CD4-positive, alpha-beta T cell treated with Interleukin-17A for 4 hours (primary cell): ENCODE measurements at regions not wholly inside any gene's neighbourhood (a gene's known extent, or its start where the extent isn't known, plus 50 kb on each side); places are given as distances from the start of the nearest gene placed in this dataset.
"Not testable (repeated sequence)": the region's sequence is repeated elsewhere in the genome, so short reads cannot be mapped to it uniquely, and the experiment has no call there.

ENCODE experiments used
- DNase-seq: peaks from one replicate; pipeline ENCODE4 v3.0.0-alpha.2; 2020; ENCODE audit warnings: mixed read lengths

DNA sequence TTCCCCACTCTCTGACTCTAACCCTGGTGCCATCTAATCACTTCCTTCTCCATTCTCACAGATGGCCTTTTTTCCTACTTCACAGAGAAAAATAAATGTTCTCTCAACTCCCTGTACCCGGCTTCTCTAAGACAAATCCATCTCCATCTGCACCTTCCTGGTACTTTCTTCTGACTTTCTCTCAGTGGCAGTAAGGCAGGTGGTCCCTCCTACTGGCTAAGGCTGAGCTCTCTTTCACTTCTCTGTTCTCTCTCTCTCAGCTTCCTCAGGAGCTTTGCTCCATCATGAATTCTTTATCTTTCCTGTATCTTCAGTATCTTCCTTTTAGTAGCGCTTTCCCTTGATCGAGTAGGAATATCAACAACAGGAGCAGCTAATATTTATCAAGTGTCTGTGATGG lies 421.6 kb downstream of the TMEM135 start:
- DNase-seq = no peak

DNA sequence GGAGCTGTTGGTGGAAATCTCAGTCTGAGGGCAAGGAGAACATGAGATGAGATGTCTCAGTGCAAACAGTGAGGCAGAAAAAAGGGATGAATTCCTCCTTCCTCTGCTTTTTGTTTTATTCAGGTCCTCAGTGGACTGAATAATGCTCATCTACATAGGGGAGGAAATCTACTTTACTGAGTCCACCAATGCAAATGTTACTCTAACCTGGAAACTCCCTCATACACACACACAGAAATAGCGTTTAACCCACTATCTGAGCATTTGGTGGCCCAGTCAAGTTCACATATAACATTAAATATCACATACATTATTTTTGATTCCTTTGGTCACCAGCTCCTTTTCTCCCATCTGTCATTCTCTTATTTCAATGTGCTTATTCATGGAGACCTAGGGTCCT lies 418.8 kb downstream of the TMEM135 start:
- no peak for DNase-seq

DNA sequence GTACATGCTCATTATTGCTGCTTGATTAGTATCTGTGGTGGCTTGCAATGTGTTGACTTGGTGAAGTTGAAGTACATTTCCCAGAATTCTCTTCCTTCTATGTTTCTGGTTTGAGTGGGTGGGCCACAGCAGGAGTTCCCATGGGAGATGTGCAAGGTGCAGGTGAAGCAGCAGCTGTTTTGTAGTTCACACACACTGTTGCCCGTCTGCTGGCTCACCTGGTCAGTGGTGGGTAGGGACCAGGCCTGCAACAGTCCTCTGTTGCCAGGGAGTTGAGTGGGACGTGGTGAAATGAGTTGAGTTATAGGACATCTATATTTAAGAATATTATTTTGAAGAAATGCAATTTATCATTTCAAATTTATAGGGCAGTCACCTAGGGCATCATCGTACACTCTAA lies 417.4 kb downstream of the TMEM135 start:
- DNase-seq = no peak

- no peak for DNase-seq
These were observed 416.5 kb downstream of the TMEM135 start for GRCh38 chr11:87454241-87454640.

DNA sequence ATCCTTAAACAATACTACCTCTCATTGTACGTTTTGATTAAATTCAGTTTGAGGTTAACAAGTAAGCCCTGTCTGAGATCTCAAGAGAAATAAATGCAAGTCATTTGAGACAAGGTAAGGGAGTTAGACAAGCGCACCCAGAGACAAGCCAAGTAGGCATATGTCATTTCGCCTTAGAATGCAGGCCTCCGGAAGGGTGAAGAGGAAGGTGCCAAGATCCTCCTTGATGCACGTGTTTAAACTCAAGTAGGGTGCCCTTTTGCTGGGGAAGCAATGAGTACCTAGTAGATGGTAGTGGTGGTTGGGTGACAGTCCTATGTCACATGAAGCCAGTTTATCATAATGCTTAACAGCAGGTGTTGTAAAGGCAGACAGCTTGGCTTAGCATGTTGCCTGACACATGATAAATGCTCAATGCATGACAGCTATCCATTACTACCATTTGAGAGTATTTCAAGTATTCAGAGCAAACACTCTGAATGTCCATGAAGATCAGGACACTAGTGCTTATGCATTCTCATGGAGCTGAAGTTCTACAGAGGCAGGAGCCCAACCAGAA lies 415.9 kb downstream of the TMEM135 start:
- DNase-seq = no peak

GRCh38 chr11:87452025-87452424 lies 414.3 kb downstream of the TMEM135 start:
- DNase-seq = not testable (repeated sequence)

DNA sequence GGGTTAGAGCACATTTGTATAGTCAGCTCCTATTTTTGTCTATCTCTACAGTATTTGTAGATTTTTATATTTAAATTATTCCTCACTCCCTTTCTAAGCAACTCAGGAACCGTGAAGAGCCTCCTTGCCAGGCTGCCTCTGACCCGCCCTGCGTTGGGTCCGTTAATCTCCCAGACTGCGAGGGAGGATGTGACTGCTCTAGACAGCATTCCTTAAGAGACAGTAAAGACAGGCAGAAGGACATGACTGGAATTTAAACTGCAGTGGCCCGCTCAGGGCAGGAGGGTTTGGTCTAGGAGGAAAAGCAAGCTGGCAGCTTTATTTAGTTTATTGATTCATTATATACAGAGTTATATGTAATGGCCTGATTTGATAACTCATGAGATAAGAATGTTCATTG lies 413.7 kb downstream of the TMEM135 start:
- DNase-seq = no peak

DNA sequence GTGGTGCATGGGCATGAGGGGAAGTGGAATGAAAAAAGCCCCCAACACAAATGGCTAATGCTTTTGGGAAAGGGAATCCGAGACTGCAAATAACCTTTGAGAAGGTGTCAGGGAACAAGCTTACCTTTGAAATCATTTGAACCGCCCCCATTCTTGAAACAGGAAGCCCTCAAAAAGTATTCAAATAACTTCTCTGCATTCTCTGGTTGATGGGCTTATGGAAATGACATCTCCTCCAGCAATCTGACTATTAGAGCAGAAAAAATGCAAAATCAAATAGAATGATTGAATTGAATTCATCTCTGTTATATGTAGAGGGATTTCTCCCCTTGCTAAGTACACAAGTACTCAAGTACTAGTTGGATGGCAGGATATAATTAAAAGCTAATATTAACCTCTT lies 409.9 kb downstream of the TMEM135 start:
- no peak for DNase-seq

DNA sequence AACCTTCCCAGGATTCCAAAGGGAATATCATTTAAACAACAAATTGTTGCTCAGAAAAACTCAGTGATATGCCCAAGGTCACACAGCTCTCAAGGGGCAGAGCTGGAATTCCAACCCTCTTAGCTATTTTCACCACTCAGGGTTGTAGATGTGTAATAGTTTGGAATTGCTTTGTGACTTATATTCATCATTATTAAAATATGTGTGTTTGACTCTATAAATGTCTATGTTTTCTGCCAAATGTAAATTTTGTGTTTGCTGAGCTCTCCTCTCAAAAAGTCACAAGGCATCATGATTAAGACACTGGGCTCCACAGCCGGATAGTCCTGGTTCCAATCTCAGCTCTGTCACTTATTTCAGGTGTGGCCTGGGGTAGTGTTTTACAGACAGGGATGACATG lies 407.3 kb downstream of the TMEM135 start:
- no peak for DNase-seq

DNA sequence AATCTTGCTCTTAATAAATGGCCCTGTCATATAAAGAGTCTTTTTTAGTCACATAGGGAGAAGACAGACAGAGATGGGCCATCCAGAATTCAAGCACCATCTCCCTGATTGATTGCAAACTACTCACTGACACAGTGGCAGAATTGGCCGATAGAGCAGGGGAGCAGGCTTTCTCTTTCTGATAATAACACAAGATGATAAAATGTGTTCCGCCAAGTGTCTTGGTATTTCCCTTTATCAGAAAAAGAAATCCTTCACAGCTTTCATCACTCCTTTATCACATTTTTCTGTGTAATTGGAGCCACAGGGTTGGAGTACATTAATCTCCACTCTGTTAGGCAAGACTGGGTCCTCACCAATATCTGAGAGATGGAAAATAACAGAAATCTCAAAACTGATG lies 406.0 kb downstream of the TMEM135 start:
- no peak for DNase-seq

GRCh38 chr11:87440076-87440770 lies 402.5 kb downstream of the TMEM135 start:
- DNase-seq = no peak

GRCh38 chr11:87438416-87438815 lies 400.7 kb downstream of the TMEM135 start:
- no peak for DNase-seq

DNA sequence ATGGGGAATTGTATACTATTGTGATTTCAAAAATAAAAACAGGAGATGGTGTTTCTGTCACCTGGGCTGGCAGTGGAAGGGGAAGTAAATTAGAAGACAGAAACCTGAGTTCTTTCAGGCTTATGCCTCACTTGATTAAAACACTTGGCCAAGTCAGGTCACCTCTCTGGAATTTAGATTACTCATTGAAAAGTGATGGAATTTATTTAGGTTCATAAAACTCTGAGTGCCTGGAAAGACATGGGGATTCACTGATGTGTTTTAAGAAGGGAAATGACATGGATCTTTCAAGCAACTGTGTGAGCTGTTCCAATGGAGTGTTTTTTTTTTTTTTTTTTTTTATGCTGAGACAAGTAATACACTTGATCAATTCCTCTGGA lies 400.1 kb downstream of the TMEM135 start:
- DNase-seq = no peak

DNA sequence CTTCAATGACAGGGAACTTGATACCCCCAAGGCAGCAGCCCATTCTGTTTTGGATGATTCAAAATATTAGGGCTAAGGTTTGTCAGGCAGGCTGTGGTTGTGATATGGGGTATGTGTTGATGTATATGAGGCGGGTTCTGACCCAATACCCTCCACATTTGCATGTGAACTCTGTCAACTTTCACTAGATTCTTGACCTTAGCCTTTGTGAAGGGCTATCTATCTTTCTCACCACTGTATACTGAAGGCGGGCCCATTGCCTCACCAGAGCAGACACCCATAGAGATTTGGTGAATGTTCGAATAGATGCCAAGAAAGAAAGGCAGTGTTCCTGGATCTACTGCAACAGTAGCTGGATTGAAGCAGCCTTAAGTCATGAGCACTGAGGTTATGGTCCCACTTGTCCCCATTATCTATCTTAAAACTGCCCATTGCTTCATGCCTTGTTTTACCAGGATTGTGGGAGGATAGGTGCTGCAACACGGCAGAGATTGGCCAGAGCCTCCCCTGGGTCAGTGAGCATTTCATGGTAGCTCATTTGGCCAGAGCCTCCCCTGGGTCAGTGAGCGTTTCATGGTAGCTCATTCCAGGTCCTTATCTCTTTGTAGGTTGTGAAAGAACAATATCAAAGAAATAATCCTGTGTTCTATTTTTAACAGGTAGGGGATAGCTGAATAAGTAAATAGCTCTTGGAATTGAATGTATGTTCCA lies 399.6 kb downstream of the TMEM135 start:
- DNase-seq = no peak

DNA sequence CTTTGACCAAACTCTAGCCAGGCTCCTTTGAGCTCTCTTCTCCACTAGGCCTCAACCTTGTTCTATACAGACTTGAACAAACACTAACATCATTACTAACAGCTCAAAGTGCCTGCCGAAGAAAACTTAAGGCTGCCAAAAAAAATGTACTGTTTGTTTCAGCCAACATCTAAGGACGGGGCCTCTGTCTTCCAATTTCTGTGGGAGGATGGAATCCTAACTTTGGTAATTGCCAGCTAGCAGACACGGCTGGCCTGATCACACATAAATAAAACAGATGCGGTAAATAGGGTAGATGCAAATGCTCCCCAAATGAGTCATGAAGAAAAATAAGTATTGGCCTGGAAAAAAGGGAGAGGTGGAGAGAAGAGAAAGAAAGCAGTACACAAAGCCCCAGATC lies 394.3 kb downstream of the TMEM135 start:
- no peak for DNase-seq

- no peak for DNase-seq
These were observed 393.7 kb downstream of the TMEM135 start for GRCh38 chr11:87431392-87431791.

GRCh38 chr11:87430821-87431220 lies 393.1 kb downstream of the TMEM135 start:
- no peak for DNase-seq

DNA sequence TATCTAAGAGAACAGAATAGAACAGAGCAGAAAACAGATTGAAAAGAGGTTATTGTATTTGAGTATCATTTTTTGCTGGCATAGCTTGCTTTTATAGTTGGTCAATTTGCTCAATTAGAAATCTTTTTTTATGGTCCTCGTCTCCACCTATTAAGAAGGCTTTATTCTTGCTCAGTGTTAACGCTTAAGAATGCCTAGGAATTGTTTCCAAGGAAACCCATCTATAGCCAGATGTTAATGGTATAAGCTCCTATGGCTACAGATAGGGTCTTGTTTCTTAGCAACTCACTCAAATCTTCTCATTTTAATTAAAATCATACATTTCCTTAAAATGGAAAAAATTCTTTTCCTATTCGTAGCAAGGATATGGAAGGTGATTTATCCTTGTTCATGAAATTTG lies 392.3 kb downstream of the TMEM135 start:
- no peak for DNase-seq

- no peak for DNase-seq
These were observed 390.5 kb downstream of the TMEM135 start for GRCh38 chr11:87428266-87428665.

DNA sequence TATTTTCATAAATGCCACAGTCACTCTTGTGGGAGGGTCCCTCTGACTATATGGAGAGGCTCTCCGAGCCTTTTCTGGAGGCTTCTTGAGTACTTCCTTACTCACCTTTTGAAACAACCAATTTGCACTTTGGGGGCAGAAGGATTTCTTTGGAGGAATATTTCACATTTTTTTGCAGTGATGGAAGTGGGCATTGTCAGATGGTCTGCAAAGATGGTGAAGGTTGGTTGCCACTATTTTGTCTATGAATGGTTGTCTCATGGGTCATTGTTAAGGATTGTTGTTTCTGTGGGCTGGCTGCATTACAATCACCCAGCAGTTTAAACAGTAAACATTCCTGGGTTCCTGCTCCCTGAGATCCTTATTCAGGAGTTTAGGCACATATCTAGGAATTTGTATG lies 388.2 kb downstream of the TMEM135 start:
- DNase-seq = no peak

DNA sequence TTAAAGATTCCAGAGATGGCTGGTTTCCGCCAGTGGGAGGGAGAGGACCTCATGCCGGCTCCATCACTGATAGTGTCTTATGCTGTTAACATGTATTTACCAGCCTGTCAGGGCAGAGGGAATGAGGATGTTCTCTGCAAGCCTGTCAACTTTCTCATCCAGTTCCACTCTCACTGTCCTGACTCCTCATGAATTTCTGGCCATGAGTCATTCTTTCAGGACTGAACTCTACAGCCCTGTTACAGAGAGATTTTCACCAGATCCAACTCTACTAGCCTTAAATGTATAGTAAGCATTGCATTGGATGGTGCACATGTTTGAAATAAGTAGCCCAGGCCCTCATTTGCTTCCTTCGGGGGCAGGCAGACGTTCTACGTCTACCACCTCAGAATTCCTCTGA lies 387.7 kb downstream of the TMEM135 start:
- no peak for DNase-seq

- no peak for DNase-seq
These were observed 385.4 kb downstream of the TMEM135 start for GRCh38 chr11:87423161-87423560.

DNA sequence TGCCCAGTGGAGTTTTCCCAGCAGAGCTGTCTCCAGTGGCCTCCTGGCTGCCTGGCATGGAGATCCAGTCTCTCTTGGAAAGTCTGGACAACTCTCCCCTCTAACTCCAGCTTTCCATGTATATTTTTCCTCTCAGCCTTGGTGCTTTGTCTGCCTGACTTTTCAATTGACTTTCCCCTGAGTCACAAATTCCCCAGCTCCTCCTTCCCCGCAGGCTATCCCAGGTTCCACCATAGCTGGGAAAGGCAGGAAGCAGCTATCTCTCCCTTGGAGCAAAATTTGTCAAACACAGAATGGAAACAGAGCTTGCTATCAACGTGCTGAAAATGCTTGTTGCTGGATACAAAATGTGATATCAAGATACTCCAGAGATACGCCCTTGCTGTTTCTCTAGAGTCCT lies 384.8 kb downstream of the TMEM135 start:
- no peak for DNase-seq

DNA sequence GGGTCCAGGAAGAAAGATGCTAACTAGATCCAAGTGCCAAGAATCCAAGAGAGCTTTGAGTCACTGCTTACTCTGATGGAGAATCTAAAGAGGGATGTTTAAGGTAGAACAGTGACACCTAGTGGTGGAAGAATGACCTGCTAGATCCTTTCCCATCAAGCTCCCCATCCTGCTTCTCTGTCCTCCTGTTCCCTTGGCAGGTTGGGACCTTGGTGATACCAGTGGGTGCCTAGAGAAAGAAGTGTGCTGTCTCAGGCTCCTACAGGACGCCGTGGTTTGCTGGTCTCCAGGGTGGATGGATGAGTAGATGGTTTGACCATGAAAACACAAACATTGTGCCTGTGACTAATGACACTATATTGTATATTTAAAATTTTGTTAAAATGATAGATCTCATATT lies 383.7 kb downstream of the TMEM135 start:
- peak; percentile 37 for DNase-seq

DNA sequence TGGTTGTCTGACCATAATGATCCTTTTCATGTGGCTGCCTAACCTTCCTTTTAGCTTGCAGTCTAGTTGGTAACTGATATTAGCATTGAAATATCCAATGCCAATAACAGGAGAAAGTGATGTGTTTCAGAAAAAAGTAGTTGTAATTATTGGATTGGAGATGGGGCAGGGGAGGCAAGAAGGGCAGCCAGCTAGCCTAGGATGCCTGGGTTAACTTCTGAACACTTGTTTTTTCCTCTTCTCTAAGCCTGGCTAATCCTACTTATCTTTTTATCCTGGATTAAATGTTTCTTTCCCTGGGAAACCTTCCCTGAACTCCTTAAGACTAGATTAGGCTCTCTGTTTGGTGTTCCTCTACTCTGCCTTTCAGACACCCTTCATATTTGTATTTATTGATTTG lies 380.2 kb downstream of the TMEM135 start:
- DNase-seq = no peak
